ENCODE measurements at regions not wholly inside any gene's neighbourhood (a gene's known extent, or its start where the extent isn't known, plus 50 kb on each side); places are given as distances from the start of the nearest gene placed in this dataset.
"Not testable (repeated sequence)": the region's sequence is repeated elsewhere in the genome, so short reads cannot be mapped to it uniquely, and the experiment has no call there.

- Mint-ChIP-seq H3K4me3 (no peak overlapping the region), H3K9me3 (peaks cover 0 to 32% (median 7%) of the 10 kb centered on the region in 6 donors), H3K27me3 (ENCODE audit: low read depth in 3 of 3) (peaks cover 0 to 5% (median 0%) of the 10 kb centered on the region in 3 donors), H3K4me1 (no peaks in the 10 kb centered on the region), H3K27ac (no peak overlapping the region), H3K36me3 (no peaks in the 10 kb centered on the region)
- no peak for DNase-seq
These were observed 315.3 kb downstream of the NOVA1 start for GRCh38 chr14:26282578-26282977.

- DNase-seq; H3K27me3 Mint-ChIP-seq (ENCODE audit: low read depth in 3 of 3); H3K27ac Mint-ChIP-seq; H3K4me1 Mint-ChIP-seq; H3K36me3 Mint-ChIP-seq; H3K4me3 Mint-ChIP-seq: not testable (repeated sequence)
- peaks cover 0 to 32% (median 7%) of the 10 kb centered on the region in 6 donors for H3K9me3 Mint-ChIP-seq
These were observed 315.8 kb downstream of the NOVA1 start for GRCh38 chr14:26282011-26282410.

- H3K27ac Mint-ChIP-seq, result no peak overlapping the region
- H3K9me3 Mint-ChIP-seq, result peaks cover 0 to 28% (median 6%) of the 10 kb centered on the region in 6 donors
- H3K4me1 Mint-ChIP-seq, result no peaks in the 10 kb centered on the region
- peaks cover 0 to 5% (median 2%) of the 10 kb centered on the region in 3 donors for H3K27me3 Mint-ChIP-seq (ENCODE audit: low read depth in 3 of 3)
- no peak for DNase-seq
- H3K36me3 Mint-ChIP-seq, result no peaks in the 10 kb centered on the region
- no peak overlapping the region for H3K4me3 Mint-ChIP-seq
These were observed 316.4 kb downstream of the NOVA1 start for GRCh38 chr14:26281280-26281998.

GRCh38 chr14:26276757-26277156, 321.1 kb downstream of the NOVA1 start:
- no peak overlapping the region for H3K4me3 Mint-ChIP-seq
- H3K4me1 Mint-ChIP-seq, result no peaks in the 10 kb centered on the region
- H3K27me3 Mint-ChIP-seq (ENCODE audit: low read depth in 3 of 3), result peaks cover 0 to 4% (median 0%) of the 10 kb centered on the region in 3 donors
- H3K9me3 Mint-ChIP-seq, result peaks cover 0 to 24% (median 11%) of the 10 kb centered on the region in 6 donors
- no peak for DNase-seq
- H3K36me3 Mint-ChIP-seq, result no peaks in the 10 kb centered on the region
- no peak overlapping the region for H3K27ac Mint-ChIP-seq

- Mint-ChIP-seq H3K36me3 (no peaks in the 10 kb centered on the region), H3K4me1 (no peaks in the 10 kb centered on the region), H3K9me3 (peaks cover 6 to 33% (median 18%) of the 10 kb centered on the region in 6 donors), H3K27ac (no peak overlapping the region), H3K27me3 (ENCODE audit: low read depth in 3 of 3) (peaks cover 0 to 3% (median 2%) of the 10 kb centered on the region in 3 donors), H3K4me3 (no peak overlapping the region)
- no peak for DNase-seq
These were observed 332.6 kb downstream of the NOVA1 start for GRCh38 chr14:26265170-26265685.

- DNase-seq, result no peak
- no peak overlapping the region for H3K27ac Mint-ChIP-seq
- H3K36me3 Mint-ChIP-seq, result no peaks in the 10 kb centered on the region
- peaks cover 0 to 3% (median 2%) of the 10 kb centered on the region in 3 donors for H3K27me3 Mint-ChIP-seq (ENCODE audit: low read depth in 3 of 3)
- no peak overlapping the region for H3K4me3 Mint-ChIP-seq
- peaks cover 0 to 34% (median 14%) of the 10 kb centered on the region in 6 donors for H3K9me3 Mint-ChIP-seq
- no peaks in the 10 kb centered on the region for H3K4me1 Mint-ChIP-seq
These were observed 336.3 kb downstream of the NOVA1 start for GRCh38 chr14:26261368-26262122.

GRCh38 chr14:26255213-26255612, 342.6 kb downstream of the NOVA1 start:
- H3K9me3 Mint-ChIP-seq, result peaks cover 5 to 35% (median 18%) of the 10 kb centered on the region in 6 donors
- H3K27ac Mint-ChIP-seq, result no peak overlapping the region
- DNase-seq, result no peak
- no peaks in the 10 kb centered on the region for H3K36me3 Mint-ChIP-seq
- peaks cover 0 to 1% (median 0%) of the 10 kb centered on the region in 3 donors for H3K27me3 Mint-ChIP-seq (ENCODE audit: low read depth in 3 of 3)
- H3K4me3 Mint-ChIP-seq, result no peak overlapping the region
- H3K4me1 Mint-ChIP-seq, result no peaks in the 10 kb centered on the region

- no peak for DNase-seq
- H3K4me1 Mint-ChIP-seq, result no peaks in the 10 kb centered on the region
- no peak overlapping the region for H3K27ac Mint-ChIP-seq
- H3K4me3 Mint-ChIP-seq, result no peak overlapping the region
- H3K9me3 Mint-ChIP-seq, result peaks cover 6 to 41% (median 16%) of the 10 kb centered on the region in 6 donors
- H3K36me3 Mint-ChIP-seq, result no peaks in the 10 kb centered on the region
- H3K27me3 Mint-ChIP-seq (ENCODE audit: low read depth in 3 of 3), result peaks cover 0 to 1% (median 0%) of the 10 kb centered on the region in 3 donors
These were observed 345.7 kb downstream of the NOVA1 start for GRCh38 chr14:26252176-26252575.

- H3K4me3 Mint-ChIP-seq, result no peak overlapping the region
- H3K27me3 Mint-ChIP-seq (ENCODE audit: low read depth in 3 of 3), result peaks cover 0 to 2% (median 1%) of the 10 kb centered on the region in 3 donors
- no peaks in the 10 kb centered on the region for H3K36me3 Mint-ChIP-seq
- H3K4me1 Mint-ChIP-seq, result no peaks in the 10 kb centered on the region
- DNase-seq, result no peak
- peaks cover 0 to 15% (median 3%) of the 10 kb centered on the region in 6 donors for H3K9me3 Mint-ChIP-seq
- H3K27ac Mint-ChIP-seq, result no peak overlapping the region
These were observed 364.7 kb downstream of the NOVA1 start for GRCh38 chr14:26233118-26233517.

GRCh38 chr14:26218861-26219260, 379.0 kb downstream of the NOVA1 start:
- DNase-seq, result no peak
- H3K4me1 Mint-ChIP-seq, result no peaks in the 10 kb centered on the region
- H3K27me3 Mint-ChIP-seq (ENCODE audit: low read depth in 3 of 3), result peaks cover 0 to 2% (median 0%) of the 10 kb centered on the region in 3 donors
- H3K36me3 Mint-ChIP-seq, result no peaks in the 10 kb centered on the region
- H3K4me3 Mint-ChIP-seq, result no peak overlapping the region
- H3K9me3 Mint-ChIP-seq, result peaks cover 6 to 46% (median 12%) of the 10 kb centered on the region in 6 donors
- no peak overlapping the region for H3K27ac Mint-ChIP-seq

GRCh38 chr14:26217778-26218177, 380.1 kb downstream of the NOVA1 start:
- Mint-ChIP-seq H3K27ac (no peak overlapping the region), H3K27me3 (ENCODE audit: low read depth in 3 of 3) (peaks cover 0 to 2% (median 0%) of the 10 kb centered on the region in 3 donors), H3K9me3 (peaks cover 5 to 46% (median 12%) of the 10 kb centered on the region in 6 donors), H3K4me1 (no peaks in the 10 kb centered on the region), H3K36me3 (no peaks in the 10 kb centered on the region), H3K4me3 (no peak overlapping the region)
- DNase-seq, result no peak

- Mint-ChIP-seq H3K27me3 (ENCODE audit: low read depth in 3 of 3) (peaks cover 0 to 2% (median 0%) of the 10 kb centered on the region in 3 donors), H3K9me3 (peaks cover 5 to 48% (median 12%) of the 10 kb centered on the region in 6 donors), H3K36me3 (no peaks in the 10 kb centered on the region), H3K27ac (no peak overlapping the region), H3K4me1 (no peaks in the 10 kb centered on the region), H3K4me3 (no peak overlapping the region)
- DNase-seq, result no peak
These were observed 381.0 kb downstream of the NOVA1 start for GRCh38 chr14:26216786-26217185.

GRCh38 chr14:26213846-26214575, 383.8 kb downstream of the NOVA1 start:
- Mint-ChIP-seq H3K27ac (no peak overlapping the region), H3K4me3 (no peak overlapping the region), H3K27me3 (ENCODE audit: low read depth in 3 of 3) (no peaks in the 10 kb centered on the region), H3K4me1 (no peaks in the 10 kb centered on the region), H3K9me3 (peaks cover 0 to 41% (median 8%) of the 10 kb centered on the region in 6 donors), H3K36me3 (no peaks in the 10 kb centered on the region)
- no peak for DNase-seq
